Stomach (tissue), 8 donors: ENCODE measurements at regions not wholly inside any gene's neighbourhood (a gene's known extent, or its start where the extent isn't known, plus 50 kb on each side); places are given as distances from the start of the nearest gene placed in this dataset.
"Not testable (repeated sequence)": the region's sequence is repeated elsewhere in the genome, so short reads cannot be mapped to it uniquely, and the experiment has no call there.

Experiments
- DNase-seq, 2 donors: peaks; one replicate each; pipeline versions ENCODE4 v3.0.0 to v3.0.0-alpha.2; 2013 to 2019
- H3K27ac ChIP-seq, 5 donors: fragments of 200-600 bp in 4 of 5; sonication (generic) in 4 of 5; one replicate each; pipeline ENCODE4 v1.5.1; 2013 to 2019; ENCODE audit warnings: mild to moderate bottlenecking in 1 of 5, moderate library complexity in 1 of 5
- H3K27me3 ChIP-seq, 3 donors: fragments of 200-600 bp; sonication (generic); one replicate each; pipeline ENCODE4 v1.5.1; 2017 to 2019; ENCODE audit warnings: mixed run types in 1 of 3
- H3K36me3 ChIP-seq, 4 donors: fragments of 200-600 bp; sonication (generic); 1 replicate in 3 of 4; 2 replicates in 1 of 4; pipeline ENCODE4 v1.5.1; 2016 to 2019
- H3K4me1 ChIP-seq, 4 donors: fragments of 200-600 bp; sonication (generic); one replicate each; pipeline ENCODE4 v1.5.1; 2016 to 2019
- H3K4me3 ChIP-seq, 4 donors: fragments of 200-600 bp; sonication (generic) in 3 of 4; one replicate each; pipeline ENCODE4 v1.5.1; 2016 to 2019; ENCODE audit warnings: mild to moderate bottlenecking in 1 of 4
- H3K9me3 ChIP-seq, 4 donors: fragments of 200-600 bp; sonication (generic); one replicate each; pipeline ENCODE4 v1.5.1; 2016 to 2019
- CTCF ChIP-seq, 7 experiments: fragments of 450-650 bp in 4 of 7; fragments of 200-600 bp in 3 of 7; sonication (generic) in 3 of 7; IDR thresholded peaks; one replicate each; pipeline ENCODE4 v1.5.1; 2016 to 2019; ENCODE audit warnings: antibody characterized with exemption in 7 of 7, control low read depth in 2 of 7, mild to moderate bottlenecking in 1 of 7
- EP300 ChIP-seq: sonication (generic); formaldehyde crosslinking; IDR thresholded peaks from one replicate; pipeline ENCODE4 v1.6.1; 2017; ENCODE audit warnings: antibody characterized with exemption
- POLR2A ChIP-seq, 4 donors: fragments of 450-650 bp; IDR thresholded peaks; one replicate each; pipeline ENCODE4 v1.6.1; 2016; ENCODE audit warnings: antibody characterized with exemption in 4 of 4, control low read depth in 2 of 4, mild to moderate bottlenecking in 1 of 4, moderate library complexity in 1 of 4
- POLR2AphosphoS5 ChIP-seq, 3 donors: sonication (generic); formaldehyde crosslinking; IDR thresholded peaks; one replicate each; pipeline ENCODE4 v1.6.1; 2016; ENCODE audit warnings: antibody characterized with exemption in 3 of 3
- WGBS, 5 donors: extraction: QIAGEN DNeasy Blood & Tissue Kit in 3 of 5; methylation state at CpG; one replicate each; pipeline versions ENCODE4 v1.1.5 to v1.1.7; 2013 to 2018; 5-methylcytosine and 5-hydroxymethylcytosine counted together
- intact Hi-C: fragments of 100-400 bp; cut with DNase I; formaldehyde crosslinking; loops from one replicate; pipeline ENCODE4 v1.15.1; 2023; ENCODE audit warnings: low total_unique reads
- donor health status: healthy with polysubstance abuse.
- donor health status: Bipolar disorder and iron deficiency.
- donor health status: healthy.

- WGBS, 5 donors, result 43 to 90% (median 83%) methylated on average over 2 of the region's 2 CpGs
- no peak for DNase-seq
- Histone ChIP-seq H3K27ac (no peak overlapping the region), H3K36me3 (no peaks in the 10 kb centered on the region), H3K27me3 (no peaks in the 10 kb centered on the region), H3K4me3 (no peak overlapping the region), H3K4me1 (no peaks in the 10 kb centered on the region), H3K9me3 (no peaks in the 10 kb centered on the region)
- intact Hi-C loops, result no loop called here
- TF ChIP-seq CTCF (IDR thresholded peaks at IDR 0.05), result no peak
- TF ChIP-seq POLR2AphosphoS5 (IDR thresholded peaks at IDR 0.05), result no peak
- TF ChIP-seq EP300, result no peak
- TF ChIP-seq POLR2A (IDR thresholded peaks at IDR 0.05), result no peak
These were observed 130.3 kb upstream of the LRRTM4 start for GRCh38 chr2:77652499-77652898.

GRCh38 chr2:77664491-77664890 lies 142.3 kb upstream of the LRRTM4 start:
- Histone ChIP-seq H3K9me3 (no peaks in the 10 kb centered on the region), H3K36me3 (no peaks in the 10 kb centered on the region), H3K4me1 (no peaks in the 10 kb centered on the region), H3K27ac (no peak overlapping the region), H3K27me3 (no peaks in the 10 kb centered on the region), H3K4me3 (no peak overlapping the region)
- TF ChIP-seq POLR2AphosphoS5 (IDR thresholded peaks at IDR 0.05) (no peak), EP300 (no peak), POLR2A (IDR thresholded peaks at IDR 0.05) (no peak), CTCF (IDR thresholded peaks at IDR 0.05) (no peak)
- DNase-seq, result no peak
- intact Hi-C loops, result no loop called here
- 7 to 13% (median 9%) methylated on average over 2 of the region's 2 CpGs for WGBS, 5 donors

- DNase-seq, result no peak
- no peak overlapping the region for H3K27ac ChIP-seq
- H3K27me3 ChIP-seq, result no peaks in the 10 kb centered on the region
- intact Hi-C loops, result no loop called here
- H3K36me3 ChIP-seq, result no peaks in the 10 kb centered on the region
- TF ChIP-seq EP300 (no peak), POLR2AphosphoS5 (IDR thresholded peaks at IDR 0.05) (no peak), CTCF (IDR thresholded peaks at IDR 0.05) (no peak), POLR2A (IDR thresholded peaks at IDR 0.05) (no peak)
- H3K9me3 ChIP-seq, result no peaks in the 10 kb centered on the region
- no peaks in the 10 kb centered on the region for H3K4me1 ChIP-seq
- WGBS, 5 donors, result 72 to 82% (median 81%) methylated on average over 7 of the region's 7 CpGs
- H3K4me3 ChIP-seq, result no peak overlapping the region
These were observed 144.2 kb upstream of the LRRTM4 start for GRCh38 chr2:77666251-77666980.

- 21 to 27% (median 25%) methylated on average over 6 of the region's 6 CpGs for WGBS, 5 donors
- H3K27me3 ChIP-seq, H3K4me1 ChIP-seq, intact Hi-C loops, H3K36me3 ChIP-seq, DNase-seq, H3K9me3 ChIP-seq, H3K27ac ChIP-seq, H3K4me3 ChIP-seq: not testable (repeated sequence)
These were observed 162.6 kb upstream of the LRRTM4 start for GRCh38 chr2:77684543-77685319.

GRCh38 chr2:77712601-77713000 lies 190.4 kb upstream of the LRRTM4 start:
- 85 to 96% (median 88%) methylated on average over 1 of the region's 1 CpG for WGBS, 5 donors
- DNase-seq, result no peak

More at GRCh38 chr2:77712601-77713000, 190.4 kb upstream of the LRRTM4 start:
- H3K4me3 ChIP-seq, result no peak overlapping the region
- intact Hi-C loops, result no loop called here
- no peaks in the 10 kb centered on the region for H3K4me1 ChIP-seq
- TF ChIP-seq POLR2AphosphoS5 (IDR thresholded peaks at IDR 0.05) (no peak), POLR2A (IDR thresholded peaks at IDR 0.05) (no peak), CTCF (IDR thresholded peaks at IDR 0.05) (no peak), EP300 (no peak)
- no peaks in the 10 kb centered on the region for H3K36me3 ChIP-seq
- no peak overlapping the region for H3K27ac ChIP-seq
- H3K9me3 ChIP-seq, result no peaks in the 10 kb centered on the region
- no peaks in the 10 kb centered on the region for H3K27me3 ChIP-seq
